ENCODE measurements at regions not wholly inside any gene's neighbourhood (a gene's known extent, or its start where the extent isn't known, plus 50 kb on each side); places are given as distances from the start of the nearest gene placed in this dataset.

- no peak for DNase-seq (ENCODE audit: low spot score)
These were observed 49.6 kb upstream of the RXRA start for GRCh38 chr9:134276453-134277245.

Measured in HuH-7 (cell line).